HepG2 (cell line): ENCODE measurements at regions not wholly inside any gene's neighbourhood (a gene's known extent, or its start where the extent isn't known, plus 50 kb on each side); places are given as distances from the start of the nearest gene placed in this dataset.
"Not testable (repeated sequence)": the region's sequence is repeated elsewhere in the genome, so short reads cannot be mapped to it uniquely, and the experiment has no call there.

Experiments
- CTCF ChIP-seq: sonication (generic); formaldehyde crosslinking; IDR thresholded peaks from 2 replicates; pipeline ENCODE4 v1.5.0; 2020; ENCODE audit warnings: mild to moderate bottlenecking, missing genetic modification reagents, moderate library complexity
- HNF1B ChIP-seq: sonication (generic); formaldehyde crosslinking; IDR thresholded peaks from 2 replicates; pipeline ENCODE4 v1.5.1; 2020; ENCODE audit warnings: mild to moderate bottlenecking, moderate library complexity, missing genetic modification reagents
- MAZ ChIP-seq, 2 experiments: sonication (generic) in 1 of 2; formaldehyde crosslinking in 1 of 2; IDR thresholded peaks; 2 replicates each; pipeline versions ENCODE4 v1.5.0 to v1.6.1; 2012 to 2020; ENCODE audit warnings: low read depth in 2 of 2, mild to moderate bottlenecking in 2 of 2, borderline replicate concordance in 1 of 2, improper control_type of control experiment in 1 of 2, low read length in 1 of 2, missing genetic modification reagents in 1 of 2, moderate library complexity in 1 of 2
- ZFP36 ChIP-seq: fragments of 150-350 bp; IDR thresholded peaks from 2 replicates; pipeline ENCODE4 v1.6.1; 2018; ENCODE audit warnings: borderline replicate concordance, low read length, low read depth; ENCODE audit not compliant: partially characterized antibody
- ZNF143 ChIP-seq: sonication (generic); formaldehyde crosslinking; IDR thresholded peaks from 2 replicates; pipeline ENCODE4 v1.4.0; 2020; ENCODE audit warnings: missing genetic modification reagents
- ZNF274 ChIP-seq: sonication (generic); formaldehyde crosslinking; IDR thresholded peaks from 2 replicates; pipeline ENCODE4 v1.5.1; 2020; ENCODE audit warnings: mild to moderate bottlenecking, missing genetic modification reagents

- not testable (repeated sequence) for TF ChIP-seq HNF1B (CRISPR knock-in tag); MAZ (IDR thresholded peaks at IDR 0.05; ENCODE audit: borderline replicate concordance, low read depth, low read length); MAZ (CRISPR knock-in tag; IDR thresholded peaks at IDR 0.05; ENCODE audit: low read depth); ZNF274; ZNF143; ZFP36; CTCF (CRISPR knock-in tag)
Measured at GRCh38 chr7:6929588-6929987, 103.5 kb upstream of the CCZ1B start.
